GM19395 (cell line): ENCODE measurements at regions not wholly inside any gene's neighbourhood (a gene's known extent, or its start where the extent isn't known, plus 50 kb on each side); places are given as distances from the start of the nearest gene placed in this dataset.

Experiments
- ATAC-seq: cut with Tn5 transposase; IDR thresholded peaks from one replicate; pipeline ENCODE4 v1.9.1; 2021; ENCODE audit warnings: mild to moderate bottlenecking, moderate library complexity; ENCODE audit not compliant: unreplicated experiment

DNA sequence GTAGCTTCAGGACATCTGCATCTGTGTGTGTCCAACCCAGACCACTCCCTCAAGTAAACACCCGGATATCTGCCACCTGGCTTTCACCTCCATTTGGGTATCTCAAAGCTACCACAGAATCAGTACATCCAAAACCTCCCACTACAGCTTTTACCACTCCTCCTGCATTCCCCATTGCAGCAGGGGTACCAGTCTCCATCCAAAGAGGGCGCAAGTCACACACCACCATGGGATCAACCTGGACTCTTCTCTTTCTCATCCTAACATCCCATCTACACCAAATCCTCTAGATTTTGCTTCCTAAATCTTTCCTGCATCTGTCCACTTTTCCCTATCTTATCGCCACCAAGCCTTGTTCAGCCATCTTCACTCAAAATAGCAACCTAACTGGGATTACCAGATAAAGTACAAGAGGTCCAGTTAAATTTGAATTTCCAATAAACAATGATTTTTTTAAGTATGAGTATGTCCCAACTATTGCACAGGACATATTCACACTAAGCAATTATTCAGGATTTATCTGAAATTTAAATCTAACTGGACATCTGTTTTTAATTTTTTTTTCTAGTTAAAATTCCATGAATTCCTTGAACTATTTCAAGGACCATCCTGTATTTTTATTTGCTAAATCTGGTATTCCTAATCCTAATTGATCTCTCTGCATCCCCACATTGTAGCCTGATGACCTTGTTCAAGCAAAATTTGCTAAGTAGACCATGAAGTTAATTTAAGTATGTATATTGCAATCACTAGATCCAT is 164.3 kb upstream of the MLN start:
- no peak for ATAC-seq

DNA sequence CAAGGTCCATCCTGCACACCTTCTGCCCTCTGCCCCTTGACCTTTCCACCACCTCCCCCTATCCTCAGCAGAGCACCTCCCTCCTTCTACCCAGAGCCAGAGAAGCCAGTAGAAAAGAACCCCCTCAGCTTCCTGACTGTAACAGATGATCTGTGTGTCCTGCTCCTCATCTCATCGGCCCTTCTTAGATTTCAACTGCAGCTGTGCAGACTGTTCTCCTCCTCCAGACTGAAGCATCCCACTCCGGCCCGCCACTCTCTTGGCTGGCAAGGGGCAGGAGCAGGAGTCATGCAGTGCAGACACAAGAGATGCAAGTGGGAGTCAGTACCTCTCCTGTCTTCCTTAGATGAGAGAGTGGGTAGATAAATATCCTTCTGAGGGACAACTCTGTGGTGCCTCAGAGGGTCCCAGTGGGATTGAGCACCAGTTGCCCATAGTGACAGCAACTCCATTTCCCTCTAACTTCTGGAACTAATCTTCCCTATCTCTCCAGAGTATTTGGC is 163.5 kb upstream of the MLN start:
- no peak for ATAC-seq

- no peak for ATAC-seq
Observed at GRCh38 chr6:33966536-33966935, 162.7 kb upstream of the MLN start.

DNA sequence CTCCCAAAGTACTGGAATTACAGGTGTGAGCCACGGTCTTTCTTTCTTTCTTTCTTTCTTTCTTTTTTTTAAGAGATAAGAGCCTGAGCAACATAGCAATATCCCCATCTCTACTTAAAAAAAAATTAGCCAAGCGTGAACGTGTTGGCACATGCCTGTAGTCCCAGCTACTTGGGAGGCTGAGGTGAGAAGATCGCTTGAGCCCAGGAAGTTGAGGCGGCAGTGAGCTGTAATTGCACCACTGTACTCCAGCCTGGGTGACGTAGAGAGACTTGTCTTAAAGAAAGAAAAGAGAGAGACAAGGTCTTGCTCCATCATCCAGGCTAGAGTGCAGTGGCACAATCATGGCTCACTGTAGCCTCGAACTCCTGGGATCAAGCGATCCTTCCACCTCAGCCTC is 162.0 kb upstream of the MLN start:
- no peak for ATAC-seq

GRCh38 chr6:33964387-33964786 is 160.6 kb upstream of the MLN start:
- no peak for ATAC-seq

DNA sequence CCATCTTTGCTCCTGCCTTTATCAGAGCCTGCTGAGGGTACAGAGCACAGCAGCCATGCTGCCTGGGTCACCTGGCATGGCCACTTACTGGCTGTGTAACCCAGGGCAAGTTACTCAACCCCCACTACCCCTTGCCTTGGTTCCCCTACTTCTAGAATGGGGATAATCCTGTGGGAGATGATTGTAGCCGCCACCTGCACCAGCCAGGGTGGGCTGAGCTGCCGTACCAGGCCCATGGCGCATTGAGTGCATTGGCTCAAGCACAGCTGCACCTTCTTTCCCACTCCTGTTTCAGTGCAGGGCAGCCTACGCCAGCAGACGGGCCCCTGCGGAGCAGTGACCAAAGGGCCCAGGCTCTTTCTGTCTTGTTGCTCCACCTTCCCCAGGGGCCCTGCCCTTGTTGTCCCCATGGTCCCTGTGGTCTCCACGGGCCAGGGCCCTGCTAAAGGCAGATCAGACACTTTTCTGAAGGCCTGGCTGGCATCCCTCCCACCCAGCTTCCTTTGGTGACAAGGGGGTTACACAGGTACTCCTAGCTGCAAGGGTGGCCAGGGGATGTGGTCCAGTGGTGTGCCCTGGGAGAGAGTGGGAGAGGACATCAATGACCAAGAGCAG is 159.4 kb upstream of the MLN start:
- no peak for ATAC-seq

- no peak for ATAC-seq
Observed at GRCh38 chr6:33962246-33963027, 158.6 kb upstream of the MLN start.

DNA sequence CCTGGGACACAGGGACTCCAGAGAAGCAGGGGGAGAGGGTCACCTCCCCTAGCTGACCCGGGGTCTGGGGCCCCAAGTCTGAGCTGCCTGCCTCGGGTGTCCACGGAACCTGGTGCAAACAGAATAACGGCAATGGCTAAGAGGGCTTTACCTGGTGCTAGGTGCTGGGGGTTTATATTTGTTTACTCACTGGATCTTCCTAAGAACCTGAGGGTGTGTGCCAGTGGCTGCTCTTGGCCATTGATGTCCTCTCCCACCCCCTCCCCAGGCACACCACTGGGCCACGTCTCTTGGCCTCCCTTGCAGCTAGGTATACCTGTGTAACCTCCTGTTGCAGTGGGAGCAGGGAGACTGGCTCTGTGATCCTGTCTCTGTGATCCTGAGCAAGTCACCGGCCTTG is 157.9 kb upstream of the MLN start:
- no peak for ATAC-seq

GRCh38 chr6:33960345-33961313 is 156.8 kb upstream of the MLN start:
- no peak for ATAC-seq

DNA sequence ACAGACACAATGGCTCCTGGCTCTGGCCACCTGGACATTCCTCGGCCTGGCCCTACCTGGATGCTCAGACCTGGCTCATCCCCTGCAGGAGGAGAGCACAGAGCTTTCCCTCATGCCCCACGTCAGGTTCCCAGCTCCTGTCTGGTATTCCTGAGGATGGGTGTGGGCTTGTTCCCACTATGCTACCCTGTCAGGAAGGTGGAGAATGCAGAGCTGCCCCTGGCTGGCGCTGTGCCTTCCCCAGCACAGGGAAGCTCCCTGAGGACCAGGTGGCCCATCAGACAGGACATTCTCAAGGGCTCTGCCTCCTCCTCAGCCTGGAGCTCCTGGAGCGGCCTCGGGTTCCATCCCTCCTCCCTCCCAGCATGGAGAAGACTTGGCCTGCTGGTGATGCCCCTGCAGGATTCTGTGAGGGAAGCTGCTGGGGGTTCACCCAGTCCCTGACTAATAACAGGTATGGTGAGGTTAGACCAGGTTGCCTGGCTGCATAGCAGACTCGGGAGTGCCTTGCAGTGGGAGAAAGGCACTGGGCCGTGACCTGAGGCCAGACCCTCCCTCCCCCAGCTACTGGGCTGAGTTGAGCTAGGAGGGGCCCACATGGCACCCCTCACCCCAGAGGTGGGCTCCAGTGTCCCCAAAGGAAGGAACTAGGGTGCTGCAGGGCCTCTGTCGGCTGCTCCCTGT is 156.0 kb upstream of the MLN start:
- ATAC-seq = no peak

GRCh38 chr6:33959329-33959651 is 155.5 kb upstream of the MLN start:
- no peak for ATAC-seq

DNA sequence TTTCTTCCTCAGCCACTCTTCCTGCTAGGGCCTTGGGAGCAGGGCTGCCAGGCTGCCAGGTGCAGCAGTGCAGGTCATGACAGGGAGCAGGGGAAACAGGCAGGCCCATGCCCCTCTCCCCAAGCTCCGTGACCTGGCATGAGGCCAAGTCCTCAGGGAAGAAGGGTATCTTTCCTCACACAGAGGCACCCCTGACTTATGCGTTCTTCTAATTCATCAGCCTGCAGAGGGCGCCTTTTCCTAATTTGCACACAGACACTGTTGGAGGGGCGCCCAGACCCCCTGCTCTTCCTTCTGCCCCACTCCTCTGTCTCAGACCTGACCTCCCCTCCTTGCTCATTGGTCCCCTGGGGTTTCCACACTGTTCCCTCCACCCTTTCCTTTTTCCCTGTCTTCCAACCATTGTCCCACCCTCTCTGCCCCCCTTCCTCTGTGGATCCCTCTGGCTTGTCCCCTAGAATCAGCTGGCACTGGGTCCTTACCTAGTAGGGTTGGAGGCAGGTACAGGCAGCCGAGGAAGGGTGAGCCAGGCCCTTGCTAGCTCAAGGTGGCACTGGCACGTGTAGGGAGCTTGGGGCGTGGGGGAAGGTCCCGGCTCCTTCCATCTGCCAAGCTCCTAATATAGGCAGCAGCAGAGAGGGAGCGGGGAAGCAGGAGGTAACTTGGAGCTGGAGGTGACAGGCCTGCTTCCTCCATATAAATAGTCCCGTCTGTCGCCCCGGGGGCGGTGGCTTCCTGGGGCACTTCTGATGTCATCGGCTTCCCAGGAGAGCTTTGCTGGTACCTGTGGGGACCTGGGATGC is 154.9 kb upstream of the MLN start:
- no peak for ATAC-seq

- no peak for ATAC-seq
Observed at GRCh38 chr6:33957892-33958525, 154.2 kb upstream of the MLN start.

GRCh38 chr6:33957131-33957891 is 153.5 kb upstream of the MLN start:
- no peak for ATAC-seq

DNA sequence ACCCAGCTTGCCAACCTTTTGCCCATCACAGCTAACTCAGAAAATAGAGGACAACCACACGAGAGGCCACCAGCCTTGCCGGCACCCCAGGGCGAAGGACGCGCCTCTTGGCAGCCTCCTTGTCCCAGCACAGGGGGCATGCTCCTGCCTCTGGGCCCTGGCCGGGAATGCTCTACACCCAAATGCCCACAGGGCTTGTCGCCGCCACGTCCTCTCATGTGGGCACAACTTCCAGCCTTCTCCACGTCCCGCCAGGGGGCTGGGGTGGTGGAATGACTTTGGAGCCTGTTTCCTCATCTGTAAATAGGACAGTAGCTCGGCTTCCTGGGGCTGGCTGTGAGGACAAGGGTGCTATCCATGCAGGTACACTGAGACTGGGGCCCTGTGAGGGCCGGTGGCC is 152.4 kb upstream of the MLN start:
- ATAC-seq = no peak

DNA sequence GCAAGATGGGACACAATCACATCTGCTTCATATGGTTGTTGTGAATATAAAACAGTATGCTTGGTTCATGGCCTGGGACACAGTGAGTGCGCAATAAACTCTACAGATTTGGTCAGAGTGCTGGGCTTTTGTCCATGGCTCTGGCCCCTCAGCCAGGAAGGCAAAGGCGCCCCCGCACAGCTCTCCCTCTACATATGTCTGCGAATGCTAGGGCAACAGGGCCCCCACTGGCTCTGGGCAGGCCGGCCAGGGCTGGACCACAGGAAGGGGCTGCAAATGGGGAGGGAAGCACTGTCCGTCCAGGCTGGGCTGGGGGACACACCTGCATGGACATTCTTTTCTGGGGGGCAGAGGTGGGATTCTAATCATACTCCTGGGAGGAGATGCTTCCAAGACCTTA is 151.8 kb upstream of the MLN start:
- ATAC-seq = no peak

GRCh38 chr6:33954453-33954852 is 150.7 kb upstream of the MLN start:
- ATAC-seq = no peak

DNA sequence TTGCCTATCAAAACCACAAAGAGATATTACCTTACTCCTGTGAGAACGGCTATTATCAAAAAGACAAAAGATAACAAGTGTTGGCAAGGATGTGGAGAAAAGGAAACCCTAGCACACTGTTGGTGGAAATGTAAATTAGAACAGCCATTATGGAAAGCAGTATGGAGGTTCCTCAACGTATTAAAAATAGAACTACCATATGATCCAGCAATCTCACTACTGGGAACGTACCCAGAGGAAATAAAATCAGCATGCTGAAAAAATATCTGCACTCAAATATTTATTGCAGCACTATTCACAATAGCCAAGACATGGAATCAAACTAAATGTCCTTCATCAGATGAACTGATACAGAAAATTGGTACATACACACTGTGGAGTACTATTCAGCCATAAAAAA is 149.4 kb upstream of the MLN start:
- no peak for ATAC-seq
